Glutamatergic neuron (in vitro differentiated cells): ENCODE measurements at regions not wholly inside any gene's neighbourhood (a gene's known extent, or its start where the extent isn't known, plus 50 kb on each side); places are given as distances from the start of the nearest gene placed in this dataset.

Experiments used
- DNase-seq: peaks from one replicate; pipeline ENCODE4 v3.0.0; 2022
- H3K27ac Mint-ChIP-seq: one replicate; pipeline ENCODE4 v1.8.0; 2020; ENCODE audit warnings: mild to moderate bottlenecking, mixed read lengths, inconsistent platforms; ENCODE audit not compliant: unreplicated experiment
- H3K27me3 Mint-ChIP-seq: one replicate; pipeline ENCODE4 v1.8.0; 2020; ENCODE audit warnings: mild to moderate bottlenecking, moderate library complexity, mixed read lengths, inconsistent platforms; ENCODE audit not compliant: unreplicated experiment
- H3K36me3 Mint-ChIP-seq: one replicate; pipeline ENCODE4 v1.8.0; 2020; ENCODE audit warnings: mild to moderate bottlenecking, mixed read lengths, inconsistent platforms; ENCODE audit not compliant: unreplicated experiment
- H3K4me1 Mint-ChIP-seq: one replicate; pipeline ENCODE4 v1.8.0; 2020; ENCODE audit warnings: mild to moderate bottlenecking, low read depth, mixed read lengths, inconsistent platforms; ENCODE audit not compliant: unreplicated experiment
- H3K4me3 Mint-ChIP-seq: one replicate; pipeline ENCODE4 v1.8.0; 2020; ENCODE audit warnings: mild to moderate bottlenecking, mixed read lengths, inconsistent platforms; ENCODE audit not compliant: unreplicated experiment
- H3K9me3 Mint-ChIP-seq: one replicate; pipeline ENCODE4 v1.8.0; 2020; ENCODE audit warnings: mild to moderate bottlenecking, moderate library complexity, mixed read lengths, inconsistent platforms; ENCODE audit not compliant: unreplicated experiment
- TF ChIP-seq, protein P1 (sequence below): fragments of 200-600 bp; sonication (generic); IDR thresholded peaks from one replicate; pipeline ENCODE4 v1.5.0; 2021; ENCODE audit not compliant: partially characterized antibody, unreplicated experiment

DNA sequence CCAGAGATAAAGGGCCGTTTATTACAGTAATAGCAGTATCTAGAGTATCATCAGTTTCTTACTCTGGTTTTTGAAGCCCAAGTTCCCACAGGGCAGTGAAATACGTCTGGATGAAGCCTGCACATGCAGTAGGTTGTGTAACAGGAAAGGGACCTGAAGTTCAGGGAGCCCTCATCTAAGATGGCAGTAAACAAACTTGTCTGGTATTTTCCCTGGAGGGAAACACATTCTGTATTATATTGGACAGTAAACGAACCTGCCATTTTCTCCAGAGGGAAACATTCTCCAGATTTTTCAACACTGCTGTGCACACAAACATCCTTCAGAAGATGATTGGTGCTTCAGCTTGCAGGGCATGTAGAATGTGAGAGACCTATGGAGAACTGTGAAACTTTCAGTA lies 189.9 kb downstream of the TFEC start:
- Mint-ChIP-seq H3K36me3 (no peaks in the 10 kb centered on the region), H3K27ac (no peak overlapping the region), H3K4me3 (no peak overlapping the region), H3K9me3 (no peaks in the 10 kb centered on the region), H3K4me1 (no peaks in the 10 kb centered on the region), H3K27me3 (no peaks in the 10 kb centered on the region)
- TF ChIP-seq, protein P1, sequence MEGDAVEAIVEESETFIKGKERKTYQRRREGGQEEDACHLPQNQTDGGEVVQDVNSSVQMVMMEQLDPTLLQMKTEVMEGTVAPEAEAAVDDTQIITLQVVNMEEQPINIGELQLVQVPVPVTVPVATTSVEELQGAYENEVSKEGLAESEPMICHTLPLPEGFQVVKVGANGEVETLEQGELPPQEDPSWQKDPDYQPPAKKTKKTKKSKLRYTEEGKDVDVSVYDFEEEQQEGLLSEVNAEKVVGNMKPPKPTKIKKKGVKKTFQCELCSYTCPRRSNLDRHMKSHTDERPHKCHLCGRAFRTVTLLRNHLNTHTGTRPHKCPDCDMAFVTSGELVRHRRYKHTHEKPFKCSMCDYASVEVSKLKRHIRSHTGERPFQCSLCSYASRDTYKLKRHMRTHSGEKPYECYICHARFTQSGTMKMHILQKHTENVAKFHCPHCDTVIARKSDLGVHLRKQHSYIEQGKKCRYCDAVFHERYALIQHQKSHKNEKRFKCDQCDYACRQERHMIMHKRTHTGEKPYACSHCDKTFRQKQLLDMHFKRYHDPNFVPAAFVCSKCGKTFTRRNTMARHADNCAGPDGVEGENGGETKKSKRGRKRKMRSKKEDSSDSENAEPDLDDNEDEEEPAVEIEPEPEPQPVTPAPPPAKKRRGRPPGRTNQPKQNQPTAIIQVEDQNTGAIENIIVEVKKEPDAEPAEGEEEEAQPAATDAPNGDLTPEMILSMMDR: no peak
- no peak for DNase-seq

DNA sequence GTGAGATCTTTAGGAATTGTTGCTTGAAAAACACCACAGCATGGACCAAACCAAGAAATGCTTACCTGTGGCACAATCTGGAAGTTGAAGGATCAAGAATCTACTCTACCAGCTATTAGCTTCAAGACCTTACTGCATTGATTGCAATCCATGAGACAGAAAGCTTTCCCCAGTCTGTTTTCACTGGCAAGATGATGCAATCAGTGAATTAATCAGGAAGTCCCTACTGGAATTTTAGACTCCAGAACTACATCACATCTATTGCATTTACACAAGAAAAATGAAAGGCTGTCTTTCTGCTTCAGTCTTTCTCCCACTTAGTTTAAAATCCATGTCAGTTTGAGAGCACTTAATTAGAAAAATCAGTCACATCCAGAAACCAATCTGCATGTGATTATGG lies 191.7 kb downstream of the TFEC start:
- DNase-seq: no peak
- Mint-ChIP-seq H3K4me3 (no peak overlapping the region), H3K27ac (no peak overlapping the region), H3K27me3 (no peaks in the 10 kb centered on the region), H3K36me3 (no peaks in the 10 kb centered on the region), H3K9me3 (no peaks in the 10 kb centered on the region), H3K4me1 (no peaks in the 10 kb centered on the region)
- TF ChIP-seq, protein P1: no peak

DNA sequence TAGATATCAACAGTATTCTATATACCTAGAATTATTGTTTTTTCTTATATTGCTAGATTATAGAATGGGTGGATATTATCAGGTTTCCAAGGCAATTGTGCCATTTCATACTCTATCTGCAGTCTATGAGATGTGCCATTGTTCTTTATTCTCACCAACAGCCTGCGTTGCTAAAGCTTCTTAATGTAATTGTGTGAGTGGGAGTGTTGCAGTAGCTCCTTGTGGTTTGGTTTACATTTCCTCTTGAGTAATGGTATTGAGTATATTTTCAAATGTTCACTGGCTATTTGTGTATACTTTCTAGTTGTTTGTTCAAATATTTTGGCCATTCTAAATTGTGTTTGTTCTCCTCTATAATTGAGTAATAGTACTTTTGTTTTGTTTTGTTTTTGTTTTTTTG lies 199.2 kb downstream of the TFEC start:
- H3K36me3 Mint-ChIP-seq: no peaks in the 10 kb centered on the region
- TF ChIP-seq, protein P1: no peak
- DNase-seq: no peak
- H3K9me3 Mint-ChIP-seq: no peaks in the 10 kb centered on the region
- no peak overlapping the region for H3K27ac Mint-ChIP-seq
- no peak overlapping the region for H3K4me3 Mint-ChIP-seq
- no peaks in the 10 kb centered on the region for H3K4me1 Mint-ChIP-seq
- no peaks in the 10 kb centered on the region for H3K27me3 Mint-ChIP-seq

DNA sequence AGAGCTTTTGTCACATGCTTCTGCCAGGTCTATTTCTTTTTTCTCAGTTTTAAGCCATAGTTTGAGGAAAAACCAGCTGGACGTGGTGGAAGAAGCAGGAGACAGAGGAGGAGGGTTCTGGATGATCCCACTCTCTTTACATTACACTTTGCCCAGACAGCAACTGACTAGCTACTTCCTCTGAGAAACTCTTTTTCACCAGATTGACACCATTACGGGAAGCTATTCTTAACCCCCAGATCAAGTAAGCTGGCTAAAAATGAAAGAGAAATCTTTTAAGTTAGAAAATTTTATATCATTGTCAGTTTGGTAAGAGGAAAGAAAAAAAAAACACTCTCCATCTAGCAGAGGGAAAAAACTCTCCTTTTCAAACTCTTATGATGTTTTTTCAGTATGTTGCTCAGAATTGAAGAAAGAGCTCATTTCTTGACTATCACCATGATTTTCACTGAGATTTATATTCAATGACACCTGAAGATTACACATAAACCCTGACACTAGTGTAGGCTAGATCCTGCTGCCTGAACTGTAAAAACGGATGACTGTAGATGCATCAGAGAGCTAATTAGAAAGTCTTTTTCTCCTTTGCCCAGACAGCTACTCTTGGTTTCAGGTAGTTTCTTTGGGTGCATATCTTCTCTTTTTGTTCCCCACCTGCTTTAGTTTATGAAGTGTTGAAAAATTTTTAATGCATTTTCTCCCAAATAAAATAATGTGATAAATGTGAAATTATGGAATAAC lies 203.1 kb downstream of the TFEC start:
- no peak overlapping the region for H3K4me3 Mint-ChIP-seq
- no peak overlapping the region for H3K27ac Mint-ChIP-seq
- no peaks in the 10 kb centered on the region for H3K36me3 Mint-ChIP-seq
- DNase-seq: no peak
- H3K4me1 Mint-ChIP-seq: no peaks in the 10 kb centered on the region
- no peaks in the 10 kb centered on the region for H3K27me3 Mint-ChIP-seq
- TF ChIP-seq, protein P1: no peak
- no peaks in the 10 kb centered on the region for H3K9me3 Mint-ChIP-seq

DNA sequence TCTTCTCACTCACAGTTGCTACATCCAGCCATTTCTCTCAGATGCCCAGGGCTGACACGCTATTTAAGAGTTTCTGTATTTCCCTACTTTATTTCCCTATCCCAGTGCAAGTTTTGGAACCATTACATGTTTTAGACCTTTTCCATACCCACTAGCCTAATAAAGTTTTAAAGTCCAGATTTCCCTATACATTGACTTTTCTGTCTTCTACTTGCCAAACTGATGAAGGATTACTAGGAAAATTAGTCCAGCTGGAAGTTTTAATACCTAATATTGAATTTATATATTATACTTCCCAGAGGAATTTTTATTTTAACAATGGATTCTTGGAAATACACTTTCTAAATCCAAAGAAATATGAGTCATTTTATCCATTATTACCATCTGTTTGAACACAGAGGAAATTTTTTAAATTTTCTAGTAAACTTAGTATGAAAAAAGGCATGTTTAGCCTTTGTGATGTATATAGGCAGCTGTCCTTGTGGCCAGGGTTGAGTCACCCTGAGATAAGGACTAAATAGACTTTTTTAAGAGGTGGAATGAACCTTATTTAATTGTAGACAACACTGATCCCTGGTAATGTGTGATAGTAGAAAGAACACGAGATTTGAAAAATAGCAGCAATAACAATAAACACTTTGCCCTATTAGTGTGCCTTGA lies 205.0 kb downstream of the TFEC start:
- H3K27me3 Mint-ChIP-seq: no peaks in the 10 kb centered on the region
- H3K27ac Mint-ChIP-seq: no peak overlapping the region
- H3K9me3 Mint-ChIP-seq: no peaks in the 10 kb centered on the region
- no peaks in the 10 kb centered on the region for H3K4me1 Mint-ChIP-seq
- H3K36me3 Mint-ChIP-seq: no peaks in the 10 kb centered on the region
- TF ChIP-seq, protein P1: no peak
- DNase-seq: no peak
- H3K4me3 Mint-ChIP-seq: no peak overlapping the region
